Femur (tissue), 1 donor: ENCODE measurements at regions not wholly inside any gene's neighbourhood (a gene's known extent, or its start where the extent isn't known, plus 50 kb on each side); places are given as distances from the start of the nearest gene placed in this dataset.
"Not testable (repeated sequence)": the region's sequence is repeated elsewhere in the genome, so short reads cannot be mapped to it uniquely, and the experiment has no call there.

Source experiments
- DNase-seq: peaks from one replicate; pipeline ENCODE4 v3.0.0-alpha.2; 2017

DNA sequence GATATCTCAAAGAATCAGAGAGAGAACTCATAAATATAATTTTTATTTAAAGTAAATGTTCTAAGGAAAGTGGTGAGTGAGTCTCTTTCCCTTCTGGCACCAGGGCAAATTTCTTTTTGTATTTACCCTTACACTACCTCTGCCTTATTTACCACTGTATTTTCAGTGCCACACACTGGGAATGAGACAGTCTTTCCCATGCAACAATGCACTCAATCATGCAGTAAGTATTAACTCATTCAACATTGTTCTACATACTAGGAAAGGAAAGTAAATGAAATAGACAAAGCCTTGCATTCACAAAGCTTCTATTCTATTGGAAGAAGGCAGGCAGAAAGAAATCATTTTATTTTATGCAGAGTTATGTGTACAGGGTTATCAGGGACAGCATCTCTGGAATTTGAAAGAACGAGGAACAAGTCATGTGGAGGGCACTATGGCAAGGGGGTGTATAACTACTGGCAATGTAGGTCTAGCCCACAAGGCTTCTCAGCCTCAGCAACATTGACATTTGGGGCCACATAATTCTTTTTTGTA lies 129.8 kb upstream of the PRDX6 start:
- DNase-seq = no peak

DNA sequence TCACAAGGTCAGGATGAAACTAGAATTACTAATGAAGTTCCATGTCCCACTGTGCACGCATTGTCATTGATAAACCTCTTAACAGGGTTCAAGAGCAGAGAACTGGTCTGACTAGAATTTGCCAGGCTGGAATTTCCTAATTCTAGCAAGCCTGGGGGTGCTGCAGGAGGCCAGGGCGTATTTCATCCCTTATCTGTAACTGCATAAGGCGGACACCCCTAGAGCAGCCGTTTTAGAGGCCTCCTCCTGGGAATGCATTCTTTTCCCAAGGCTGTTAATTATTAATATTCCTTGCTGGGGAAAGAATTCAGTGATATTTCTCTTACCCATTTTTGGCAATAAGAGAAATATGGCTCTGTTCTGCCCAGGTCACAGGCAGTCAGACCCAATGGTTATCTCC lies 124.5 kb upstream of the PRDX6 start:
- DNase-seq = not testable (repeated sequence)

DNA sequence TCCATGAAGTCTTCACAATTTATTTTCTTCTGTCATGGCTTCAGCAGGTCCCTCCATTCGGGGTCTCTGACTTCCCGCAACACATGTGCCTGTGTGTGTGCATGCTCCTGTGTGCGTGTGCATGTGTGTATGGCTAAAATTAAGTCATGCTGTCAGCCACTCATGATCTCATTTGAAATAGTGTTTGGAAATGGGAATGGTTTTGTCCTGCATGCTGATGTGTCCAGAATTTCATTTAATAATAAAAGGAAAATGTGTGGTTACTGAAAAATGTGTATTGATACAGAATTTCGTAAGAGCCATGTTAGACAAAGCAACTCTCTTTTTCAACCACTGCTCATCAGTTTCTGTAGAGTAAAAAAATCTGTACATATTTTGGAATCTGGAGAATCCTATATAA lies 123.8 kb upstream of the PRDX6 start:
- DNase-seq = no peak

DNA sequence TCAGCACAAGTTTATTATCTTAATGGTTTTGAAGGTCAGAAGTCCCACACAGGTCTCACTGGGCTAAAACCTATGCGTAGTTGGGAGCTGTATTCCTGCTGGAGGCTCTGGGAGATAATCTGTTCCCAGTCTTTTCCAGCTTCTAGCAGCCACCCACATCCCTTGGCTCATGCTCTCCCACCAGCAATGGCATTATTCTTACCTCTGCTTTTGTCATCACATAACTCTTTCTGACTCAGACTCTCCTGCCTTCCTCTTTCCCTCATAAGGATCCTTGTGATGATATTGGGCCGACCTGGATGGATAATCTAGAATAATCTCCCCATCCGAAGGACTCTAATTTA lies 122.2 kb upstream of the PRDX6 start:
- DNase-seq = no peak

DNA sequence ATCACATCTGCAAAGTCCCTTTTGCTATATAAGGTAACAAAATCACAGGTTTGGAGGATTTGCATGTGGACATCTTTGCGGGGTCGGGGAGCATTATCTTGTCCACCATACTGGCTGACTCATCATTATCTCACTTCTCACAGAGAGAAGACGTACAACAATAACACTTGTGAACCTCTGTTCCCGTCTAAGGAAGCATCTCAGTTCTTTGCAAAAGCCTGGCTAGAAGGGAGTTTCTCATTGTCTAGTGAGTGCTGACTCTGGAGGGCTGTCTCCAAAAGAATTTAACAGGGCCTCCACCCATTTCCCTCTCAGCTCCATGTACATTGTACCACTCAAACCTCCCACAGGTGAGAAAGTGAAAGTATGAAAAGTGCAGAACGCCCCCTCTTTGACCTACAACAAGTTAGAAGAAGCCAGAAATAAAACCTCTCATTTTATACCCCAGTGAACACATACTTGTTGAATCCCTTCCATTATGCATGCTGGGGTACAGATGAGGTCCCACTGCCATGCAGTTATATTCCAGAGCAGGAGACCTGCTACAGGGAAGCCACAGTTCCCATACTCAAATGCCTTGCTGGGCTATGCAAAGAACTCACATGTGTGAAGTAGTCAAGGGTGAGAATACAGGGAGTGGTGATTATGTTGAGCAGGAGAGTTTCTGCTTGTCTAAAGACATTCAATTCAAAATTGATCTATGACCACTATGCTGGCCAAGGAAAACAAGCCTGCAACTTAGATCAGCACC lies 121.7 kb upstream of the PRDX6 start:
- no peak for DNase-seq

DNA sequence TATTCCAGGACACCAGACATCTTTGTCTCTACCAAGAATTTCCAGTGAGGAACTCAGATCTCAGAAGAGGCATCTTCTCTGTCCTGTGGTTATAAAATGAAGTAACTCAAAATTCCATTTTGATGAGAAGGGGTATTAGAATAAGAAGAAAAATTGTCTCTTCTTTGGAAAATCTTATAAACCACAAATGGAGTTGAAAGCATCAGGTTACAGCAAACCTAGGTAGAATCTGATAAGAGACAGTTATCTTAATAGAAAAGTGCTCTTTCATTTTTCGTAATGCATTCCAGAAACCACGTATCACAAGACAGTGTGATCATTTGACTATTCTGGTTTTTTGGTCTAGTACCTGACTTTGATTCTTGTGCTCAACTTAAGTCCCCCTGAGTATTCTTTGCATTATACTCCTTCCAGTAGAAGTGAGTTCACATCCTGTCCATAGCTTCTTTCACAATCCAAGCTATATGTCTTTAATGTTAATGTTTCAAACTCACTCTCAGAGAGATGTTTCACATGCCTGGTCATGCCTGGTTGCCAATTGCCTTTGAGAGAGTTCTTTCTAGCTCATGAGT lies 120.9 kb upstream of the PRDX6 start:
- no peak for DNase-seq

DNA sequence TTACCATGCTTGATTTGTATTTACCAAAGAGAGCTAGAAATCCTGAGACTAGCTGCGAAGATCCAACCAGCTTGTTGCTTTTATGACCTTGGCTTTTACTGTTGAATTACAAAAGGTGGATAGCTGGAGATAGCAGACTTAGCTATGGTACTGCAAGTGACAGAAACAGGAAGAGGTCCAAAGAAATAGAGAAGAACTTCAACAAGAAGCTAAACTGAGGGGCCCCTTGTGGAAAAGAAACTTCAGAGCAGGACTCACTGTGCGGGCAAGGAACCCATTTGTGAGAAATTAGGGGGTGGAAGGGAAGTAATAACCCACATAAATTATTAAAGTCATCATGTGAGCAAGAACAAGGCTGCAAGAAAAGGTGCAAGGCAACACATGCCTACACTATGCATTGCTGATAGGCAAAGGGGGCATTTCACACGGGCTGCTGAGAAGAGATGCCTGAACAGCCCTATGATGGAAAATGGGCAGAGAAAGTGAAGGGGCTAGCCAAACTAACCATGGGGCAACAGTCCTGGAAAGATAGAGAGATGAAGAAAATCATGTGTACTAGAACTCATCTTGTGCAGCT lies 116.6 kb upstream of the PRDX6 start:
- DNase-seq = no peak

DNA sequence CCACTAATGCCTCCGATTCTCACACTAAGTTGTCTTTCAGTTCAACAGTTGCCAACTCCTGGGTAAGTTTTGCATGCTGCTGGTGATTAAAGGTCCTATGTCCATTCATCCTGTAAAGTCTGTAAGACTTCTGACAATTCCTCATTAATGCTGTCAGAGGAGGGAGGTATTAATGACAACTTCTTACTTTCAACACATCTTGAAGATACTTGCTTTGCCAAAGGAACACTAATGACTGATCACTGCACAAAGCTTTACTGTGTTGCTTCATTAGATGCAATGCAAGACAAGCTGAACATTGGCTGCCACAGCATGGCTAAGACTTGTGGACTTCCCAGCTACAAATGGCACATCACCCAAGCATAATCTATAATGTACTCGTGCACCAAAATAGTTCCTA lies 114.6 kb upstream of the PRDX6 start:
- no peak for DNase-seq

DNA sequence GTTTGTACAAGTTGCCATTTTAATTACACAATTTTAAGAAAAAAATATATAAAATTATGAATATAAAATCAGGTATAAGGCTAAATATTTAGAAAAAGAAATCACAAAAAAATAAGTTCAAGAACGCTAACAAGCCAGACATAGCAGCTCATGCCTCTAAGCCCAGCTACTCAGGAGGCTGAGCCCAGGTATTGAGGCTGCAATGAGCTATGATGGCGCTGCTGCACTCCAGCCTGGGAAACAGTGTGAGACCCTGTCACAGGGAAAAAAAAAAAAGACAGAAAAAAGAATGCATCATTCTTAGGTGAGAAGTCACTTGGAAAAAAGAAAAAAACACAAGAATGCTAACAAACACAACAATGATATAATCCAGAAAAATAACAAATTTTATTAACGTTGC lies 112.3 kb upstream of the PRDX6 start:
- no peak for DNase-seq

DNA sequence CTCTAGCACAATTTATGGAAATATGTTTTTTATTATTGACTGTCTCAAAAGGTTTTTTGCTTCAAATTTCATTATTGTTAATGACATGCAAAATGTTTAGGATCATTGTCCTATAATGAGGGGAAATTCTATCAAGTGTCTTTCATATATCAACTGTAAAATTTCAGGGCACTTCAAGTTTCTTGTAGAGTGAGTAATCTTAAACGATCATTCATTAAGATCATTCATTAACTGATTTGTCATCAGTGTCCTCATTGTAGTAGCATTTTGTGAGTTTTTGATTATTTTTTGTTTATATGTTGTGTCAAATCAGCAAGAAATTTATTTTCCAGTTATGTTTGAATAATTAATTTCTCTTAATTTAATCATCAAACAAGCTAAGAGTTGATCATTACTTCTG lies 111.8 kb upstream of the PRDX6 start:
- DNase-seq = no peak

DNA sequence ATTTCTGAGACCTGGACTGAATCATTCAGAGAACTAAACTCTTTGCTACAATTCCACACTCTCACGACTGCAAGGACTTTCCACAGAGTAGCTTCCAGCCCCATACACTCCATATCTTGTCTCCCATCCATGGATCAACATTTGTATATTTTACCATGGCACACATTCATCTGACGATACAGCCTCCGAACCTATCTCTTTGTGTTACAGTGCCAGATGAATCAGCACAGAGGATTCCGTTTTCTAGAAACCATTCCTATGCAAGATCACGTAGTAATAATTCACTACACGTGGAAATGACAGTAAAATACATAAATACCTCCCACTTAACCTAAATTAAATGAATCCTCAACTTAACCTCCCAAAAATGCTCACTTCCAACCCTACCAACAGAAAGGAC lies 110.0 kb upstream of the PRDX6 start:
- no peak for DNase-seq

DNA sequence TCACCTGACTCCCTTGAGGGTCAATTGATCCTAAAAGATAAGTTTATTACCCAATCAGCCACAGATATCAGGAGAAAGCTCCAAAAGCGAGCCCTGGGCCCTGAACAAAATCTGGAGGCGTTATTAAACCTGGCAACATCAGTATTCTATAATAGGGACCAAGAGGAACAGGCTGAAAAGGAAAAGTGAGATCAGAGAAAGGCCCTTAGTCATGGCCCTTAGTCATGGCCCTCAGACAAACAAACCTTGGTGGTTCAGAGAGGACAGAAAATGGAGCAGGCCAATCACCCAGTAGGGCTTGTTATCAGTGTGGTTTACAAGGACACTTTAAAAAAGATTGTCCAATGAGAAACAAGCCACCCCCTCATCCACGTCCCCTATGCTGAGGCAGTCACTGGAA lies 106.5 kb upstream of the PRDX6 start:
- not testable (repeated sequence) for DNase-seq

DNA sequence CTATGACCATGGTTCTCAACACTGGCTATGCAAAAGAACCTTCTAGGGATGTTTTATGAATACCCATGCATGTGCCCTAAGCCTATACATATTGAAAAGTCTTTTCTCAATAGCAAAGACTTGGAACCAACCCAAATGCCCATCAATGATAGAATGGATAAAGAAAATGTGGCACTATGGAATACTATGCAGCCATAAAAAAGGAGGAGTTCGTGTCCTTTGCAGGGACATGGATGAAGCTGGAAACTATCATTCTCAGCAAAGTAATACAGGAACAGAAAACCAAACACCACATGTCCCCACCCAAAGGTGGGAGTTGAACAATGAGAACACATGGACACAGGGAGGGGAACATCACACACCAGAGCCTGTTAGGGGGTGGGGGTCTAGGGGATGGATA lies 101.1 kb upstream of the PRDX6 start:
- DNase-seq = not testable (repeated sequence)

DNA sequence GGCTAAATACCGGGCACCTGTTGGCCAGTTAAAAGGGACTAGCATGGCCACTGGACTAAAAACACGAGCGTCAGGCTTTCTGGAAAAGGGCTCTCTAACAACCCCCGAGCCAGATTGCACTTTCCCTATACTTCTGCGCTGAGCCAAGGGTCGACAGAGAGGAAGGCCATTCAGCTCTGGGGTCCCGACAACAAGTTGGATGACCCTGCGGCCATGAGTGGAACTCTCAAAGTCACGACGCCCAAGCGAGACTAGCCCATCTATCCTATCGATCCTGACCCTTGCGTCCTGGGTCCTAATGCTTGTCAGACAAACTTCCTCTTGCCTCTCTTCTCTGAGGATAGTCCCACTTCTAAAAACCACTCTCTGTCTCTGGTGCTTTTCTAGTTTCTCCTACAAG lies 99.9 kb upstream of the PRDX6 start:
- DNase-seq = no peak

DNA sequence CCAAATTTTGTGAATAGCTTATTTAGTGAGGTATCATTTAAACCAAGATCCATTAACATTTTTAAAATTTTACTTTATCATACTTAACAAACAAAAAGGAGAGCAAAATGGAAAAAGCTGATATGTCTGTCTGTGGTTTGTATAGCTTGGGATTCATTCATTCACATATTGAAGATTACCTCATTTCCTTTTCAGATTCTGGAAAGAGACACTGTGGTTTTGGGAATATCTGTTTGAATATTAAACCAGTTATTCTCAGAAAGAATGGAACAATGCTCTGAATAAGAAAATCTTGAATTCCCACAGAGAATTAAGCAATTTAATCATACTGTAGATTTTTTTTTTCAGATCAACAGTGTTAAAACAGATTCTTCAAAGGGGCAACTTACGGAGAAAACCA lies 93.8 kb upstream of the PRDX6 start:
- DNase-seq = no peak

DNA sequence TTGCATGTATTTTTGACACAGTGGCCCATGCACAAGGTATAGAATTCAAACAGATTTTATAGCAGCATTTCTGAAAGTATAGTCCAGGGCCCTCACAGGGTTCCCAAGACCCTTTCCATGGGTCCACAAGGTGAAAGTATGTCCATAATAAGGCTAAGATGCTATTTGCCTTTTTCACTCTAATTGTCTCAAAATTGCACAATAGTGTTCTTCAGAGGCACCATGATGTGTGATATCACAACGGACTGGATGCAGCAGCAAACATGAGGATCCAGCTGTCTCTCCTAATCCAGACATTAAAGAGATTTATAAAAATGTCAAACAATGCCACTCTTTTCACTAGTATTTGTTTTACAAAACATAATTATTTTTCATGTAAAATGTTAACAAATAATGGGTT lies 88.8 kb upstream of the PRDX6 start:
- no peak for DNase-seq

DNA sequence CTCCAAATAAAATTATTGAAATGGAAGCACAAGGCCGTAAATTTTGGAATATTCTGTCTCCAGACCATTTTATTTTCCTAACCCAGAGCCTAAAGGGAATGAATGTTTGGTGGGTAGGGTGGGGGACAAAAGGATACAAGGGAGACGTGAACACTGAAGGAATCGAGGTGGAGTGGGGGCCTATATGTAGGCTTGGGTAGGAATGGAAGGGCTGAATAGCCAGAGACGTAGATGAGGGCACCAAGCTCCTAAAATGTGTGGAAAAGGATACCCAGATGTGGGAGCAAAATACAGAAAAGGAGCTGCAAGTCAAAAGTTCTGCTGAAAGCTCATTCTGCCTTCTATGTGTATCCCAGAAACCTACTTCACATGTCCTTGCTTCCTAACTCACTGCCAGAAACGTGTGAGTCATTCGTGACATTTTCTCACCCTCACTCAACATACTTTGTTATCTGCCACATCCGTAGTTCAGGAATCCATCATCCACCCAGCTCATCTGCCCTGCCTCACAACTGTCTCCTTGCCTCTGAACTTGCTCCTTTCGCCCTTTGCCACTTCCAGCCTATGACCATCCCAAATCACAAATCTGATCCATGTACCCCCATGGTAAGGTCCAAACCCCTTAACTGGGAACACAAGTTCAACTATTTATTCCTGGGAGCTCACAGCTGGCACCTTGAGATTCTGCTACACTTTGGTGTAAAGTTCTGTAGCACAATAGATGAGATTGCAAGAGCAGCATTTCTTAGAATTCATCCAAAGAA lies 84.1 kb upstream of the PRDX6 start:
- DNase-seq = no peak

DNA sequence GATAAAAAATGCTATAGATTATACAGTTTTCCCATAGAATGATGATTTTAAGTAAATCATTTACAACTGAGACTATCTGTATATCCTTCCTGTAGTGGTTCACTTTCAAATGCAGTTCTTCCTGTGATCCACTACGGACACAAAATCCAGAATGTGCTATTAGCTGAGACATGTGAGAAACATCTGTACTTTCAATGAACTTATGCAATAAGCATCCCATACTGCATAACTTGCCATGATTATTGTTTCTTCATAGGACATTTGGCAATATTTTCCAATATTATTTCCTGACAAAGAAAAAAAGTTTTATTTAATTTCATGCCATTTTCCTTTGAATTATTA lies 83.5 kb upstream of the PRDX6 start:
- DNase-seq = no peak

DNA sequence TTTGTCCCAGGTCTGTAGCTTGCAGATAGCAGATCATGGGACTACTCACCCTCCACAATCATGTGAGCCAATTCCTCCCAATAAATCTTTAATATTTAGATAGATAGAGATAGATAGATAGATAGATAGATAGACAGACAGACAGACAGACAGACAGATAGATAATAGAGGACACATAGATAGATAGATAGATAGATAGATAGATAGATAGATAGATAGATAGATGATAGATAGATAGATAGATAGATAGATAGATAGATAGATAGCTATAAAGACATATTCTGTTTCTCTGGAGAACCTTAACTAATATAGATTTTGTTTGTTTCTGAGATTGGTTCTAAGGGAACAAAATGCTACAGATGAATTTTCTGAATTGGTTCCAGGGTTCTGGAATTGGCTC lies 82.3 kb upstream of the PRDX6 start:
- DNase-seq = not testable (repeated sequence)

DNA sequence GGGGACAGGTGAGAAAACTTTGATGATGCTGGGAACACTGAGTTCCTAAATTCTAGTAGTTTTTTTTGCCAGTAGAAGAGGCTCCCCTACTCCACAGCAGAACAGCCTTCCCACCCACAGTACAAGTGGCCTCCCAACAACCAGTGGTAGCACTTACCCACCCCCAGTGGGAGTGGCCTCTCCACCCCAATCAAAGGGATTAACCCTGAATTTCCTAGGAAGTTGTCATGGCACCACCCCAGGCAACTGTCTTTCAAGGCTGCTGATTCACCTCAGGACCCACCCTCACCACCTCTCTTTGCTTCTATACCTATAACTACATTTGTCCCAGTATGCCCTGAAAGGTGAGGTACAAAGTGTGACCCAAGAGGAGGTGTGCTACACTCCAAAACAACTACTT lies 81.4 kb upstream of the PRDX6 start:
- no peak for DNase-seq

DNA sequence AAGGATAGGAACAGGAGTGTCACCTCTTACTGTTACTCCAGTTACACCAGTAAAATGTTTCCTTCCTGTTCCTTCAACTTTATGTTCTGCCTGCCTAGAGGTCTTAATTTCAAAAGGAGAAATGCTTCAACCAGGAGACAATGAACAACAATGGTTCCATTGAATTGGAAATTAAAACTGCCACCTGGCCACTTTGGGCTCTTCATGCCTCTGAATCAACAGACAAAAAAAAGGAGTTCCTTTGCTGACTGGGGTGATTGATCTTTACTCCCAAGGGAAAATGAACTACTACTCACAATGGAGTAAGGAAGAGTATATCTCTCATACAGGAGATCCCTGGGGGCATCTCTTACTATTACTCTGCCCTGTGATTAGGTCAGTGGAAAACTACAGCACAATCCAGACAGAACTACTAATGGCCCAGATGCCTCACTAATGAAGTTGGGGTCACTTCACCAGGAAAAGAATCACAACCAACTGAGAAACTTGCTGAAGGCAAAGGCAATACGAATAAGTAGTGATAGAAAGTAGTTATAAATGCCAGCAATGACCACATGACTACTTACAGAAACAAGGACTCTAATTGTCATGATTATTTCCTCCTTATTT lies 76.6 kb upstream of the PRDX6 start:
- DNase-seq = no peak

DNA sequence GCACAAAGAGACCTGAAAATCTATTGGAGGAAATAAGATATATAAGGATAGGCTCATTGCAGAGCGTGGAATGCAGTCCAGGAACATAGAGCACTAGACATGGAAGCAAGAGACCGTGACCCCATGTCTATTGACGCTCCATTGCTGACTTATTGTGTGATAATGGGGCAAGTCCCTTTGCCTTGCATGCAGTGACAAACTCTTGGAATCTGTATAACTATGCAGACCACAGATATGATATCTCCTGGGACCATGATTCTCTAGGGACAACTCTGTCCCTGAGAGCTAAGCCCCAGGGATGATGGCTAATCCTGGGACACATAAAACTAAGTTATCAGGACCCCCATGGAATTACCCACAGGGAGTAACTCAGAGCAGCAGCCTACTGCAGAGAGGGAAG lies 73.1 kb upstream of the PRDX6 start:
- DNase-seq = no peak

DNA sequence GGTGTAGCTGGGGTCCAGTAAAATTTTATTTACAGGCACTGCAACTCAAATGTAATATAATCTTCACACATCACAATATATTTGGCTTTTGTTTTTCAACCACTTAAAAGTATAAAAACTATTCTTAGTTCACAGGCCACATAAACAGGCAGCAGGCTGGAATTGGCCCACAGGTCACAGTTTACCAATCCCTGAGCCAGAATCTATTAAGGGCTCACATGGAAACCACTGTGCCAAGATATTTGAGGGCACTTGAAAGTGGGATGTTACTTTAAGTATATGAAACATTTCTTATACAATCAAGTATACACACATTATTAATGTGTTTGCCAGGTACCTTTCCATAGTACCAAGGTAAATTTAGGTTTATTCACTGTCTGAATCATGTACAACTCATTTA lies 71.9 kb upstream of the PRDX6 start:
- no peak for DNase-seq

DNA sequence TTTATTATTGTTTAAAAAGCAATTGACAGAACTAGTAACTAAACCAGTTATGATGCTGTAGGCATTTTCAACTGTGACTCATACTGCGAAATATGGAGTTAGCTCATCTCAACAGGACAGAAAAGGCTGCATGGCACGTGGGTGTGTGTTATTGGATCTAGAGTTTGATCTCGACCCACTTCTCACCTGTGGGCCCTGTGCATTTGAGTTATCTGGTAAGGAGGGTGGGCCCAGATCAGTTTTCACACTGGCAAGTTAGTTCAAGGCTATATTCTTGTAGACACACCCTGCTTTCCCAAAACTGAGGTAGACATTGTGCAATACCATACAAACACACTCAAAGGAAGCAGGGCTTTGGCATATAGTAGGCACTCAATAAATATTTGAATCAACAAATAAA lies 71.3 kb upstream of the PRDX6 start:
- no peak for DNase-seq
